ENCODE measurements at regions not wholly inside any gene's neighbourhood (a gene's known extent, or its start where the extent isn't known, plus 50 kb on each side); places are given as distances from the start of the nearest gene placed in this dataset.

DNA sequence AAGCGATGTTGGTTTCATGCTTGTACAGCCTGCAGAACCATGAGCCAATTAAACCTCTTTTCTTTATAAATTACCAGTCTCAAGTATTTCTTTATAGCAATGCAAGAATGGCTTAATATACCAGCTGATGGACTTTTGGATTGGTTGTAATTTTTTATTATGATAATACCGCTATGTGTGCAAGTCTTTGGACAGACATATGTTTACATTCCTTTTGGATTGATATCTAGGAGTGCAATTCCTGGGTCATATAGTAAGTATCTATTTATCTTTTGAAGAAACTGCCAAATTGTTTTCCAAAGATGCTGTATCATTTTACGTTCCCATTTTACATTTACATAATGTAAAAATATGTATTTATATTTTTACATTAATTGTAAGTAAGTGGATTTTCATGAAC is 81.2 kb upstream of the PIP4K2A start:
- TF ChIP-seq EZH2phosphoT487 (IDR thresholded peaks at IDR 0.05; ENCODE audit: low read depth), result no peak
- no peak for TF ChIP-seq CTCF (IDR thresholded peaks at IDR 0.05; ENCODE audit: low read depth, low read length)
